HG02970 (cell line): ENCODE measurements at regions not wholly inside any gene's neighbourhood (a gene's known extent, or its start where the extent isn't known, plus 50 kb on each side); places are given as distances from the start of the nearest gene placed in this dataset.
"Not testable (repeated sequence)": the region's sequence is repeated elsewhere in the genome, so short reads cannot be mapped to it uniquely, and the experiment has no call there.

ENCODE experiments used
- ATAC-seq: cut with Tn5 transposase; IDR thresholded peaks from one replicate; pipeline ENCODE4 v1.9.1; 2021; ENCODE audit warnings: mild to moderate bottlenecking, moderate library complexity, moderate number of reproducible peaks; ENCODE audit not compliant: unreplicated experiment, low FRiP score

DNA sequence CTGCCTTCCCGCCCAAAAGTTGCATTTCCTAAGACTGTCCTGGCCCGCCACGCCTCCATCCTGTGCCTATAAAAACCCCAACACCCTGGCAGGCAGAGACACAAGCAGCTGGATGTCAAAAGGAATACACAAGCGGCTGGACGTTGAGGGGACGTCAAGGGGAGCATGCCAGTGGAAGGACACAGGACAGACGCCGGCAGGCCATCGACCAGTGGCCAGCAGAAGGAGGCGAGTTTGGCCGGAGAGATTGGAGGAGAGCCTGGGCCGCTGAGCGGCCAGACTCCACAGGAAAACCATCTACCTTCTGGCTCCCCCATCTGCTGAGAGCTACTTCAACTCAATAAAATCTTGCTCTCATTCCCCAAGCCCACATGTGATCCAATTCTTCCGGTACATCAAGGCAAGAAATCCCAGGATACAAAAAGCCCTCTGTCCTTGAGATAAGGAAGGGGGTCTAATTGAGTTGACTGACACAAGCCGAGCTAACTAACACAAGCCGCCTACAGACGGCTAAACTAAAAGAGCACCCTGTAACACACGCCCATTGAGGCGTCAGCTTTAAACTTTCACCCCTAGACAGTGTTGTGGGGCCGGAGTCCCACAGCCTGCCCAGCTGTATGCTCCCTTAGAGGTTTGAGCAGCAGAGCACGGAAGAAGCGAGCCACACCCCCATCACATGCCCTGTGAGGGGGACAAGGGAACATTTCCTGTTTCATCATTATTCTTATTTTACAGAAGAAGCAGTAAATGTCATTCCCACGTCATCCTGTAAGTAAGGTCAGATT lies 150.3 kb upstream of the PHYHIPL start:
- ATAC-seq, result no peak

DNA sequence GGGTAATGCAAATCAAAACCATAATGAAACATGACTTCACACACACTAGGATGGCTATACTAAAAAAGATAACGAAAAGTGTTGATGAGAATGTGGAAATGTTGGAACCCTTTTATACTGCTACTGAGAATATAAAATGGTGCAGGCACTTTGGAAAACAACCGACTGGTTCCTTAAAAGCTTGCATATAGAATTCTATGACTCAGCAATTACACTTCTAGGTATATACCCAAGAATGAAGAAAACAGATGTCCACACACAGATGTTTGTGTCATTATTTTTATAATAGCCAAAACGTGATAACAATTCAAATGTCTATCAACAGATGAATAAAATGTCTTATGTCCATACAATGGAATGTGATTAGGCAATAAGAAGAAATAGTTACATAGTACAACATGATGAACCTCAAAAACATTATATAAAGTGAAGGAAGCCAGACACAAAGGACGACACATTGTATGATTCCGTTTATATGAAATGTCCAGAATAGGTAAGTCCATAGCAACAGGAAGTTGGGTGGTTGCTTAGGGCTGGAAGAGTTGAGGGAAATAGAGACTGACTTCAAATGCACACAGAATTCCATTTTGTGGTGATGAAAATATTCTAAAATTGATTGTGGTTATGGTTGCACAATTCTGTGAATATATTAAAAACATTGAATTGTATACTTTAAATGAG lies 148.3 kb upstream of the PHYHIPL start:
- ATAC-seq, result no peak

DNA sequence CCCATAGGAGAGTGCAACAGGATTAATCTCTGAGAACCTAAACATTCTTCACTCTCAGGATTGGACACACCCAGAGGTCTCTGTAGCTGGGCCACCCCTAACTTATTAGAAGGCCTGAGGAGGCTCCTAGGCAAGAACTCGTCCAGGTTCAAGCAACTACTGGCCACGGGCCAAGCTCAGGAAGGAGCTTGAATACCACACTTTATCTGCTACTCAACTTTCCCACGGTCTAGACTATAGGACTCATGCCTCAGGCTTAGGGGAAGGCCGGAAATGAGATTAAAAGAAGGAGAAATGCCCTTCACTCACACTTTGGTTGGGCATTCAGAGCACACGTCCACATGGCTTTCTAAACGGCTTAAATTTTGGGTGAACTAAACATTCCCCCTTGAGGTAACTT lies 142.8 kb upstream of the PHYHIPL start:
- ATAC-seq, result no peak

DNA sequence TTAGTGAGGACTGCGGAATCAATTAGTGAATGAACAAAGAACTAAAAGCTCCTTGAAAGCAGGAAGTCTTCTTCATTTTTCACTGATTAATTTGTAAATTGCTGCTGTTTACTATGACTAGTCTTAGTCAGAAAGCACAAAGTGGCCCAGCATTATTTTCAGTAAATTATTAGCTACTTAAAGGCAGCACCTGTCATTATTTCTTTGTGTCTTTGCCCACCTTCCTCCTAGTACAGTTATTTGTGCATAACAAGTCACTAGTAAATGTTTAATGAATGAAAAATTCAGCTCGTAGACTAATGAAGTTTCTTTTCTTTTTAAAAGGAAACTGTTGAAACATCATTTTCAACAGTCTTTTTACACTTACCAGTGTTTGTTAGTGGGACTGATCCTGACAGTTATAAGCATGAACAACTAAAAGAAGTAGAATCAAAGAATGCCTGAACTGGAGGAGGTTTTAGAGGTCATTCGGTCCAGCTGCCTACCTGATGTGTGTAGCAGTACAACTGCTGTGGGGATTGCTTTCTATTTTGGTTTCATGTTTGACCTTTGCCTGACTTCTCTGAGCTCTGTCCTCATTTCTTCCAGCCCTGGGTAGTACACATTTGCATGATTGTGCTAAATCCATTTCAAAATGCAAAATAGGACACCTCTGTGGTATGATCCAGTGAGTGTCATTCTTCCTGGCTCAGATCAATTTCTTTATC lies 140.0 kb upstream of the PHYHIPL start:
- ATAC-seq, result peak; percentile 87

DNA sequence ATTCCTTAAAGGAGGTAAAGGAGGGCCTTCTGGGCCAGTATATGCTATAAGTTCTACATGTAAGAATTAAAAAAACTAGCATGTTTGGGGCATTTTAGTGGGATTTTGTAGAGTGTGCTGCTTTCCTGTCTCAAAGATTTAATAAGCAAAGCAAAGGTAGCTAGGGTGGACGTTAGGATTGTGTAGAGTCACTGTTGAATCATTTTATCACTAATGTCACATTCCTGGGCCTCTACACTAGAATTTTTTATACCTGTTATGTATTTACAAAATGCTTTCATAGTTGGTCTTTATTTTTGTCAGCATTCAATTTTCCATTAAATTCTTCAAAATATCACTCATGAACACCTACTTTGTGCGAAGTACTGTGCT lies 139.4 kb upstream of the PHYHIPL start:
- no peak for ATAC-seq

DNA sequence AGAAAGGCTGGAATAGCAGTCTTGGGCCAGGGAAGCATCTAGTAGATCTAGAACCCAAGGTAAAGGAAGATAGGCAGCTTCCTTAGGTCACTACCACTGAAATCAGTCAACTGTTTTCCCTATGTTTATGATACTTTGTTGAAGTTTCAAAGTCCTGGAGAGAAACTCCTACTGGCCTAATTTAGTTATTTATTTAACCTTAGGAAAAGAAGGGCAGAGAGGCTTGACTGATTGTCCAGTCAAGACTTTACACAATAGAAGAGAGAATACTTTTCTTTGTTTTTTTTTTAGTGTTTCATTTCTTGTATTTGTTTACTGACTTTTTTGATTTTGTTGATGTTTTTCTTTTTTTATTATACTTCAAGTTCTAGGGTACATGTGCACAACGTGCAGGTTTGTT lies 138.9 kb upstream of the PHYHIPL start:
- ATAC-seq, result no peak

DNA sequence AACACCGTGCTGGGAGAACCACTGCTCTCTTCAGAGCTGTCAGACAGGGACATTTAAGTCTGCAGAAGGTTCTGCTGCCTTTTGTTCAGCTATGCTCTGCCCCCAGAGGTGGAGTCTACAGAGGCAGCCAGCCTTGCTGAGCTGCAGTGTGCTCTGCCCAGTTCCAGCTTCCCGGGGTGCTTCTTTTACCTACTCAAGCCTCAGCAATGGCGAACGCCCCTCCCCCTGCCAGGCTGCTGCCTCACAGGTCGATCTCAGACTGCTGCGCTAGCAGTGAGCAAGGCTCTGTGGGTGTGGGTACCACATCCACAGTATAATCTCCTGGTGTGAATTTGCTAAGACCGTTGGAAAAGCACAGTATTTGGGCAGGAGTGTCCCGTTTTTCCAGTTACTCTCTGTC lies 133.1 kb upstream of the PHYHIPL start:
- not testable (repeated sequence) for ATAC-seq

DNA sequence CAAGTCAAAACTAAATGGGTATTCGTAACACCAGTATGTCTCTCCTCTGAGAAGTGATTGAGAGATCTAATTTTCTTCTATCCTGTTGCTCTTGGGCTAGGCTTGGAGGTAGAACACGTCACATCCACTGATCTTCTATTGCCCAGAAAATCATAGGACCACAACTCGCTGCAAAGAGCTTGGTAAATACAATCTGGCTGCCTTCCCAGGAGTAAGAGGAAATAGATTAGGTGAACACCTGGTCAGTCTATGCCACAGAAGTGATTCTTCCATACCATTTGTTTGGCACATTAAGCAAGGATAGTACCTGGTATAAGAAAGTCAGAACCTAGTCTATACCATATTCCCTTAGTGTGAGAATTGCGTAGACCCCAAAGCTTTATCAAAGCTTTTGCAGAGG lies 129.3 kb upstream of the PHYHIPL start:
- no peak for ATAC-seq

DNA sequence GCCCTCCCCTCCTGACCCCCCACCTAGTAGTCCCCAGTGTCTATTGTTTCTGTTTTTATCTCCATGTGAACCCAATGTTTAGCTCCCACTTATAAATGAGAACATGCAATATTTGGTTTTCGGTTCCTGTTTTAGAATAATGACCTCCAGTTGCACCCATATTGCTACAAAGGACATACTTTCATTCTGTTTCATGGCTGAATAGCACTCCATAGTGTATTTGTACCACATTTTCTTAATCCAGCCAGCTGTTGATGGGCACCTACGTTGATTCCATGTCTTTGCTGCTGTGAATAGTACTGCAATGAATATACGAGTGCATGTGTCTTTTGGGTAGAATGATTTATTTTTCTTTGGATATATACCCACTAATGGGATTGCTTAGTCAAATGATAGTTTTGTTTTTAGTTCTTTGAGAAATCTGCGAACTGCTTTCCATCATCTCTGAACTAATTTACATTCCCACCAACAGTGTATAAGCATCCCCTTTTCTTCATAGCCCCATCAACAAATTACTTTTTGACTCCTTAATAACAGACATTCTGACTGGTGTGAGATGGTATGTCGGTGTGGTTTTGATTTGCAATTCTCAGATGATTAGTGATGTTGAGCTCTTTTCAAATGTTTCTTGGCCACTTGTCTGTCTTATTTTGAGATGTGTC lies 128.4 kb upstream of the PHYHIPL start:
- ATAC-seq, result peak; percentile 77

DNA sequence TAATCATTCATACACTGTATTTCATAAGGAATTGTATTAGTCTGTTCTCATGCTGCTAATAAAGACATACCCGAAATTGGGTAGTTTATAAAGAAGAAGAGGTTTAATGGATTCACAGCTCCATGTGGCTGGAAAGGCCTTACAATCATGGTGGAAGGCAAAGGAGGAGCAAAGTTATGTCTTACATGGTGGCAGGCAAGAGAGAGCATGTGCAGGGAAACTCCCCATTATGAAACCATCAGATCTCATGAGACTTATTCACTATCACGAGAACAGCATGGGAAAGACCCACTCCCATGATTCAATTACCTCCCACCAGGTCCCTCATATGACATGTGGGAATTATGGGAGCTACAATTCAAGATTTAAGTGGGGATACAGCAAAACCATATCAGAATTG lies 122.9 kb upstream of the PHYHIPL start:
- not testable (repeated sequence) for ATAC-seq

DNA sequence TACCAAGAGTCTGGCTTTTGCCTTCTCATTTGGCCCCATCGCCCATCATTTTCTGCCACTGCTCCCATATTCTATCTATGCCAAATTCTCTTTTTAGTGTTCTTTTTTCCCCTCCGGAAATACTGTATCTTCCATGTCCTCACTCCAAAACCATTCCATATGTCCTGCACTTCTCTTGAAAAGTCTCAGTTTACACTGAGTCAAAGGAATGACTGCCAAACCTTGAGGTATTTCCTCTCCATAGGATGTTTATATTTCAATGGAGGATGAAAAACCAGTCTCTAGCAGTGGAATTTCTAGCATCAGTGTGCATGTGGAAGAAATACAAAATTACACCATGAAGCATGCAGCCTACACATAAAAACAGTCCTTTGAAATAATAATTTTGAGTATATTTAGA lies 121.4 kb upstream of the PHYHIPL start:
- ATAC-seq, result no peak

DNA sequence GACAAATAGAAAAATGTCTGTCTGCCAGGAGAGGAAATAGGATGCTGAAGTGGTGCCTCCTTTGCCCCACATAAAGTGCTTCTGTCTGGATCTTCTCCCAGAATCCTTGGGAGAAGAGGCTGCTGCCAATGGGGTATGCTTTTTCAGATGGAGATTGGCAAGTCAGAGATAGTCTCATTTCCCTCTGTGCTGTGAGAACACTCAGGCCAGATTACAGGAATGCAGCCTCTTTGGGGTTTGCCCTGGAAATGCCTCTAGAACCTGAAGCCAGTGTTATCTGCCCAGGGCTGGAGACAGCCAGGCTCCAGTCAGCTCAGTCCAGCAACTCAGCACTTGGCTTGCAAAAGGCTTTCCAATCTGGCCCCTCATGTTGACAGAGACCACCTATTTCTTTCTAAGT lies 119.1 kb upstream of the PHYHIPL start:
- no peak for ATAC-seq

DNA sequence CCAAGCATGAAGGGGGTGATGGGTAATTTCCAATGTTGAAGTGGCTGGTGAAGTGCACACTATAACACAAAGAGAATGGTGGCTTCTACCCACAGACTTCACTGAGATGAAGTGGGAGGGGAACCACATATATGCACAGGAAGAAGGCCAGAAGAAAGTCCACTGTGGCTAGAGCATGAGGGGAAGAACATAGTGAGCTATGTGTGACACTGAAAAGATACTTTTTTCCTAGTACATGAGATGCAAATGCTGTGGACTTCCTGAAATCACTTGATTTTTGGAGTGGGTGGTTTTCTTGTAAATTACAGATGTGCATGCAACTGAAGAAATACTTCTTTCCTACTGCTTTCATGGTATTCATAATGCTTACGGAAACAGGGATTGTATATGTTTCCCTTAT lies 115.6 kb upstream of the PHYHIPL start:
- ATAC-seq, result no peak

DNA sequence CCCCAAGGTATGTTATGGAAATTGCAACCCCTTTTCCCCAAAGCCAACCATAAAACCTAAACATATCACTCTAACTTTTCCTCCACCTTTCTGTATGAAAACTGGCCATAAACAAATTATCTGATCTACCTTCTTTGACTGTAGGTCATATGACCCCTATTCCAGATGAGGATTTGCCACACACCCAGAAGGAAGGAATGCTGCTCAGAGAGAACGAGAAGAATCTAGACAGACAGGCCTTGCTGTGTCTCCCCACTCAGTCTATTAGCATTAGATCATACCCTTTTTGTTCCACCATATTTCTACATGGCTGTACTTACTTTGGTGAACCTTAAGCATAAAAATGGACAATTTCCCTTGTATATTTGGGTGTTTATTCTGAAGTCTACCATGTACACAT lies 113.0 kb upstream of the PHYHIPL start:
- ATAC-seq, result no peak

DNA sequence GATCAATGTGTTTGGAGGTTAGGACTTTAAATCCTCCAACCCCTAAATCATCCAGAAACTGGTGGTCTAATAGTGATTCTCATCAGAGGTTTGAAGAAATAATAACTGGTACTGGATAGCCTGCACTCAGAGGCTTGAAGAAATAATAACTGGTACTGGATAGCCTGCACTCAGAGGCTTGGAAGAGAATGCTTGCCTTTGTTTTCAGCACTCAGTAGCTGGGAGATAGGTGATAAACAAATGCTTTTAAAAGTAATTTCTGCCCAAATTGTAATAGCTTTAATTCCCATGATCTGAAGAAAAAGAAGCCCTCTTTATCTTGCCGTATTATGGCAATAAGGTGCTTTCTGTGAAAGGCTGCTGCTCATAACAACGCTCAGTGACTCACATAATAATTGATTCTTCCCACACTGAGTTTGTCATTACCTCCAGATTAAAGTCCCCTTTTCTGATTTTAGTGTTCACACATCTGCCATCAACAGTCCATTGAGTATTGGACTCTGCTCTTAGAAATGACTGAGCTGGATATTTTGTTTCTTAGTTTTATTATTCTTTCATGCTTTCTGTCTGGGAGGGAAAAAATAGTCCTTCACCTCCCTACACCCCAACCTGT lies 112.3 kb upstream of the PHYHIPL start:
- no peak for ATAC-seq

DNA sequence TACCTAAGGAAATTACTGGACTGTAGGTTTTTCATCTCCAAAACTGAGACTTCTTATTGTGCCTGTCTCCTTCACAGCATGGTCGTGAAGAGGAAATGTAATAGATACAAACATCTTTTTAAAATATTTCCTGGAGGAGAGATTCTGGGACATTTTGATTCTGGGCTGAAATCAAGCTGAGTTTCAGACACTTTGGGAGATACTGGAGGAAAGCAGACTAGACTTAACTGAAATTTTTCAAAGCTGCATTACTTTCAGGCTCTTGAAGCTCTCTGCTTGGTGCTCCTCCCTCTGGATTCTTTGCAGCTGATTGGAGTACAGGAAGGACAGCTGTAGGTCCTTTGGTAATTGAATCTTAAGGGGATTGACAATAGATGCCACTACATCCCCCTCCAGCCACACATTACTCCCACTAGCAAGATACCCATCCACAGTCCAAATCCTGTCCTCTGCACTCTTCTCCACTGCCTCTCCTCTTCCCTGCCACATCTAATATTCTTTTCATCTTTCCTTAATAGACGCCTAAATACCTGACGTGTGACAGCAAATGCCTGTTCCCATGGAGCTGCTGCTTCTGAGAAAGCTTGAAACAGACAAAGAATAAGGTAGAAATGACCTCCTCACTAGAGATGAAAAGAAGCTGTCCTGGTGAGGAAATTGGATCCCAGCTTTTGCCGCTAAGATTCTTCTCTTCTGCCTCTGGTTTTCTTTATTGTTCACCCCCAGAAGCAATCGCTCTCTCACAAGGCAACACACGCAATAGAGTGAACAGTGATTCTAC lies 111.5 kb upstream of the PHYHIPL start:
- no peak for ATAC-seq

DNA sequence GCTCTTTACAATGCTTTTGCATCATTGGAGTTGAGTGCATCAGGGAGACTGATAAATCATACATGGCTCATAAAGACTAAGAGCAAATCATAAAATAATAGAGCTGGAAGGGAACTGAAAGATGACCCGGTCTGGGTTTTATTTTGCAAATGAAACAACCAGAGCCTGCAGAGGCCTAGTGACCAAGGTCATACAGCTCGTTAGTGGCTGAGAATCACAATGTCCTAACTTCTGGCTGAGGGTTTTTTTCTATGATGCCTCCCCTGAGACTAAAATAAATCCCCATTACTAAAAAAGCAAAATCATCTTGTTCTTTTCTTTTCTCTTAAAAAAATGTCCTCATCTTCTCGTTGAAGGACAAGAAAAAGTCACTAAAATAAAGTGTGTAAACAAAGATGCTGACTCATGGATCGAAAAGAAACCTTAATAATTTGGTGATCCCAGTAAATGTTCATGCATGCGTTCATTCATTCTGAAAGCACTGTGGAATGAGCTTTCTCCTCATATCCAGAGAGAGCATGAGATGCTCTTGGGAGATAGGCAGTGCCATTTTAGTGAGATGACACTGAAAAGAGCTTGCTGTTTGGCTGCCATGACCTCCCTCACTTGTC lies 107.8 kb upstream of the PHYHIPL start:
- ATAC-seq, result no peak

DNA sequence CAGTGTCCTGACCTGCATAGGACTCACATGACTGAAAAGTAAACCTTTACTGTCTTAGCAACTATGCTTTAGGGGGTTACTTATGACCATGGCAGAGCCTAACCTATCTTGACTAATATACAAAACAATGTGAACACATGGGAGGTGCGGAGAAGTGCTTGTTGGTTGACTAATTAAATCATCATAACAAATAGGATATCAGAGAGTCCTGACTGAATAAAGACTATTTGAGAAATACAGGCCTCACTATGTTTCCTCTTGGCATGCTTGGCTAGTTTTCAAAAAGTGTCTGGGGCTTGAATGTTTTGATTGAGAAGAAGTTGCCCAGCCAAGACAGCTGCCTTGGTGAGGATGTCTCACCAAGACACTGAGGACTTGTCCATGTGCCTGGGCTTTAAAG lies 104.4 kb upstream of the PHYHIPL start:
- no peak for ATAC-seq

DNA sequence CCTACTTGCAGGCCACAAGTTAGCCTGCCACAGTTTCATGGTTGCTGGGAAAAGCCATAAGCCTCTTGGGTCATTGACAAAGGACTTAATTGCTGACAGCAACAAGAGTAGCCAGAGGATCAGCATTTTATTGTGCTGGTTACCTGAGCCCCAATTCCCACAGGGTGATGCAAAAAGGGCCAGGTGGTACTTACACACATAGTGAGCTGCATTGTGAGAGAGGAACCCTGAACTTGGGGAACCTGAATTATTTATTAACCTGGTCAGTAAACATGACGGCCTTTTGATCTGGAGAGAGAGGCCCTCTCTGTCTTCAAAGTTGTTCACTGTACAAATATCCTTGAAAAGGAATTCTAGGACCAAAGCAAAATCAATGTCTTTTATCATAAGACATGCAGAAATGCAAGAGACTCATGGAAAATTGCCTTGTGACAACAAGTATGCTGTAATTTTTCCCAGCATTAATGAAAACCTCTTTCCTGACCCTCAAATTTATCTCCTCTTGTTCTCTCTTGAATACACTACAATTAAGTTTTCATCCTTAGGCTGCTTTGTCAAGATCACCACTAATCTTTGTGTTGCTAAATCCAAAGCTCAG lies 102.9 kb upstream of the PHYHIPL start:
- no peak for ATAC-seq
